IPS-NIHi7 (cell line): ENCODE measurements at regions not wholly inside any gene's neighbourhood (a gene's known extent, or its start where the extent isn't known, plus 50 kb on each side); places are given as distances from the start of the nearest gene placed in this dataset.

Source experiments
- DNase-seq: peaks from one replicate; pipeline ENCODE4 v3.0.0; 2012; ENCODE audit warnings: mixed read lengths; ENCODE audit errors: extremely low spot score

- DNase-seq: no peak
These were observed 945.4 kb upstream of the FLRT2 start for GRCh38 chr14:84584511-84584910.

GRCh38 chr14:84591827-84592445 lies 938.0 kb upstream of the FLRT2 start:
- no peak for DNase-seq

GRCh38 chr14:84592770-84593169 lies 937.2 kb upstream of the FLRT2 start:
- DNase-seq: no peak

GRCh38 chr14:84610086-84610485 lies 919.9 kb upstream of the FLRT2 start:
- DNase-seq: no peak

- DNase-seq: no peak
These were observed 907.6 kb upstream of the FLRT2 start for GRCh38 chr14:84622357-84622756.

- DNase-seq: no peak
These were observed 886.5 kb upstream of the FLRT2 start for GRCh38 chr14:84643446-84643845.

GRCh38 chr14:84646786-84647500 lies 883.0 kb upstream of the FLRT2 start:
- DNase-seq: no peak

- no peak for DNase-seq
These were observed 874.9 kb upstream of the FLRT2 start for GRCh38 chr14:84655014-84655413.

GRCh38 chr14:84657911-84658310 lies 872.0 kb upstream of the FLRT2 start:
- DNase-seq: no peak

- DNase-seq: no peak
These were observed 859.1 kb upstream of the FLRT2 start for GRCh38 chr14:84670796-84671195.

GRCh38 chr14:84671776-84672175 lies 858.2 kb upstream of the FLRT2 start:
- DNase-seq: no peak

GRCh38 chr14:84674636-84675035 lies 855.3 kb upstream of the FLRT2 start:
- no peak for DNase-seq

GRCh38 chr14:84686550-84686949 lies 843.4 kb upstream of the FLRT2 start:
- no peak for DNase-seq

- no peak for DNase-seq
These were observed 841.5 kb upstream of the FLRT2 start for GRCh38 chr14:84688297-84689025.

GRCh38 chr14:84694161-84694560 lies 835.8 kb upstream of the FLRT2 start:
- no peak for DNase-seq

- no peak for DNase-seq
These were observed 825.3 kb upstream of the FLRT2 start for GRCh38 chr14:84704601-84705000.

- no peak for DNase-seq
These were observed 822.1 kb upstream of the FLRT2 start for GRCh38 chr14:84707830-84708229.

GRCh38 chr14:84708865-84709264 lies 821.1 kb upstream of the FLRT2 start:
- no peak for DNase-seq

GRCh38 chr14:84726471-84726870 lies 803.5 kb upstream of the FLRT2 start:
- no peak for DNase-seq

GRCh38 chr14:84749191-84749955 lies 780.6 kb upstream of the FLRT2 start:
- no peak for DNase-seq

GRCh38 chr14:84750284-84750683 lies 779.7 kb upstream of the FLRT2 start:
- no peak for DNase-seq
